OCI-LY7 (cell line): ENCODE measurements at regions not wholly inside any gene's neighbourhood (a gene's known extent, or its start where the extent isn't known, plus 50 kb on each side); places are given as distances from the start of the nearest gene placed in this dataset.

ENCODE experiments used
- BruUV-seq: library from RNA; stranded (reverse); fragments of 400-500 nt; replicated peaks from 2 replicates; lab custom pipeline; 2021; lab: Mats Ljungman, UMichigan
- CTCF ChIA-PET: fragments of 300-600 bp; sonication (Branson Sonifier 250); formaldehyde crosslinking; loops from one replicate; lab custom pipeline; 2022; ENCODE audit warnings: antibody characterized with exemption; ENCODE audit not compliant: unreplicated experiment; lab: Charles Lee
- POLR2A ChIA-PET: fragments of 300-600 bp; sonication (Branson Sonifier 250); formaldehyde crosslinking; loops from one replicate; lab custom pipeline; 2022; ENCODE audit warnings: antibody characterized with exemption; lab: Charles Lee
- DNase-seq: peaks from one replicate; pipeline ENCODE4 v3.0.0-alpha.2; 2015; ENCODE audit warnings: low spot score
- H2AFZ ChIP-seq: fragments of 200-600 bp; sonication (generic), shearing (Covaris generic); 2 replicates; pipeline ENCODE4 v1.6.1; 2014; ENCODE audit warnings: mild to moderate bottlenecking, antibody characterized with exemption, low read length, moderate library complexity
- H3K27ac ChIP-seq: fragments of 200-600 bp; sonication (generic); 2 replicates; pipeline ENCODE4 v1.5.1; 2014; ENCODE audit warnings: mixed run types, low read depth, mild to moderate bottlenecking, moderate library complexity, low read length, inconsistent platforms; ENCODE audit not compliant: poor library complexity, severe bottlenecking
- H3K36me3 ChIP-seq: fragments of 200-600 bp; sonication (generic); 2 replicates; pipeline ENCODE4 v1.6.1; 2014; ENCODE audit warnings: mild to moderate bottlenecking, antibody characterized with exemption, low read length, moderate library complexity, mixed read lengths; ENCODE audit not compliant: insufficient read depth
- H3K4me1 ChIP-seq: fragments of 200-600 bp; sonication (generic); 2 replicates; pipeline ENCODE4 v1.5.1; 2014; ENCODE audit warnings: mild to moderate bottlenecking, low read length; ENCODE audit not compliant: insufficient read depth, poor library complexity, severe bottlenecking
- H3K4me2 ChIP-seq: fragments of 200-600 bp; sonication (generic); 2 replicates; pipeline ENCODE4 v1.6.1; 2014; ENCODE audit warnings: mild to moderate bottlenecking, low read length
- H3K4me3 ChIP-seq: fragments of 200-600 bp; sonication (generic); 2 replicates; pipeline ENCODE4 v1.5.1; 2014; ENCODE audit warnings: mild to moderate bottlenecking, low read depth, low read length; ENCODE audit not compliant: poor library complexity, severe bottlenecking
- H3K79me2 ChIP-seq: fragments of 200-600 bp; sonication (generic); 2 replicates; pipeline ENCODE4 v1.6.1; 2016; ENCODE audit warnings: low read depth, mild to moderate bottlenecking, low read length, moderate library complexity, mixed read lengths; ENCODE audit not compliant: insufficient read depth
- H3K9me2 ChIP-seq: fragments of 200-600 bp; sonication (generic); 2 replicates; pipeline ENCODE4 v1.6.1; 2016; ENCODE audit warnings: mild to moderate bottlenecking, low read length, mixed read lengths; ENCODE audit not compliant: insufficient read depth
- H3K9me3 ChIP-seq: fragments of 200-600 bp; sonication (generic); 2 replicates; pipeline ENCODE4 v1.6.1; 2014; ENCODE audit warnings: mild to moderate bottlenecking, mixed run types, low read length, mixed read lengths
- H4K20me1 ChIP-seq: fragments of 200-600 bp; sonication (generic); 2 replicates; pipeline ENCODE4 v1.6.1; 2014; ENCODE audit warnings: mild to moderate bottlenecking, antibody characterized with exemption, low read length, moderate library complexity, mixed read lengths; ENCODE audit not compliant: insufficient read depth
- CTCF ChIP-seq: fragments of 200-600 bp; sonication (generic); conservative IDR thresholded peaks from 2 replicates; pipeline ENCODE4 v1.5.1; 2014; ENCODE audit warnings: mild to moderate bottlenecking, antibody characterized with exemption, low read length, moderate library complexity, mixed read lengths
- EZH2phosphoT487 ChIP-seq: fragments of 200-600 bp; sonication (generic); IDR thresholded peaks from 2 replicates; pipeline ENCODE4 v1.6.1; 2018; ENCODE audit warnings: low read depth, borderline replicate concordance, mild to moderate bottlenecking, mixed run types, antibody characterized with exemption, low read length, moderate library complexity, mixed read lengths
- intact Hi-C: fragments of 100-400 bp; cut with micrococcal nuclease; formaldehyde crosslinking; loops from one replicate; pipeline ENCODE4 v1.10.0; 2022; ENCODE audit not compliant: unreplicated experiment

DNA sequence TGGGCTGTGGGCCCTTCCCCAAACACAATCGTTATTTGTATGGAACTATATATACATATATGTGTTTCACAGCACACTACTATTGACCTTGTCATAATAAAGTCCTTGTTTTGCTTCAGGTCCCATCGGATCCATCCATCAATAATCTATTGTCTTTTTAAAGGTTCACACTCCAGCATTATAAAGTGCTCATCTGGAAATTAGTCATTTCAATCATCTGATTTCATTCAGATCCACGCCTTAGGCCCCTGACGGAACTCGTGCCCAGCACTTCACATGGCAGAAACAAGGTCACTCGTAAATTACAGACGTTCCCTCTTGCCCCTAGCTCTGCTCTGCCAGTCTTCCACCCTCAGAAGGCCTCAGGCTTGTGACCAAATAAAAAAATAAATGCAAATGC lies 133.1 kb upstream of the PPP2R2D start:
- H3K36me3 ChIP-seq = no peaks in the 10 kb centered on the region
- no peaks in the 10 kb centered on the region for H3K79me2 ChIP-seq
- H3K4me2 ChIP-seq = no peak overlapping the region
- ChIA-PET POLR2A (no interaction called here), CTCF (no interaction called here)
- H3K9me2 ChIP-seq = no peaks in the 10 kb centered on the region
- H4K20me1 ChIP-seq = no peaks in the 10 kb centered on the region
- intact Hi-C loops = no loop called here
- no peak overlapping the region for H3K4me3 ChIP-seq
- no peak for DNase-seq
- no peak overlapping the region for H3K27ac ChIP-seq
- no peaks in the 10 kb centered on the region for H3K4me1 ChIP-seq
- H2AFZ ChIP-seq = no peak overlapping the region
- no TSS peak for BruUV-seq
- H3K9me3 ChIP-seq = no peaks in the 10 kb centered on the region
- TF ChIP-seq EZH2phosphoT487 = no peak
- no peak for TF ChIP-seq CTCF

- intact Hi-C loops = no loop called here
- no peak for DNase-seq
- Histone ChIP-seq H3K4me3 (no peak overlapping the region), H3K4me2 (no peak overlapping the region), H3K9me2 (no peaks in the 10 kb centered on the region), H3K36me3 (no peaks in the 10 kb centered on the region), H3K9me3 (no peaks in the 10 kb centered on the region), H3K79me2 (no peaks in the 10 kb centered on the region), H4K20me1 (no peaks in the 10 kb centered on the region), H2AFZ (no peak overlapping the region), H3K27ac (no peak overlapping the region), H3K4me1 (no peaks in the 10 kb centered on the region)
- TF ChIP-seq CTCF (no peak), EZH2phosphoT487 (no peak)
- no TSS peak for BruUV-seq
- CTCF ChIA-PET = no interaction called here
- POLR2A ChIA-PET = interaction anchor here (0.6 kb wide), 2 partner anchors 1228 to 1313 kb away, joined by 3 to 4 read pairs; no protein-coding TSS in a partner anchor
Measured at GRCh38 chr10:131769571-131770410, 131.0 kb upstream of the PPP2R2D start.

- Histone ChIP-seq H3K4me3 (no peak overlapping the region), H3K36me3 (no peaks in the 10 kb centered on the region), H3K9me3 (no peaks in the 10 kb centered on the region), H3K4me2 (no peak overlapping the region), H4K20me1 (no peaks in the 10 kb centered on the region), H3K4me1 (no peaks in the 10 kb centered on the region), H3K9me2 (no peaks in the 10 kb centered on the region), H3K79me2 (no peaks in the 10 kb centered on the region), H2AFZ (no peak overlapping the region), H3K27ac (no peak overlapping the region)
- BruUV-seq = no TSS peak
- intact Hi-C loops = no loop called here
- no peak for TF ChIP-seq CTCF
- no peak for TF ChIP-seq EZH2phosphoT487
- ChIA-PET POLR2A (interaction anchor here (0.6 kb wide), 1 partner anchor 1314 kb away, joined by 4 read pairs; no protein-coding TSS in a partner anchor), CTCF (no interaction called here)
- DNase-seq = no peak
Measured at GRCh38 chr10:131770946-131771633, 129.7 kb upstream of the PPP2R2D start.
